Renal cortical epithelial cell (primary cell): ENCODE measurements at regions not wholly inside any gene's neighbourhood (a gene's known extent, or its start where the extent isn't known, plus 50 kb on each side); places are given as distances from the start of the nearest gene placed in this dataset.
A peak's percentile ranks its signal among the peaks of the same experiment; 100 is the strongest.

Source experiments
- DNase-seq: peaks from one replicate; pipeline ENCODE4 v3.0.0-alpha.2; 2011; ENCODE audit warnings: low read depth

GRCh38 chr2:20110876-20111275, 59.4 kb upstream of the LAPTM4A start:
- no peak for DNase-seq

DNA sequence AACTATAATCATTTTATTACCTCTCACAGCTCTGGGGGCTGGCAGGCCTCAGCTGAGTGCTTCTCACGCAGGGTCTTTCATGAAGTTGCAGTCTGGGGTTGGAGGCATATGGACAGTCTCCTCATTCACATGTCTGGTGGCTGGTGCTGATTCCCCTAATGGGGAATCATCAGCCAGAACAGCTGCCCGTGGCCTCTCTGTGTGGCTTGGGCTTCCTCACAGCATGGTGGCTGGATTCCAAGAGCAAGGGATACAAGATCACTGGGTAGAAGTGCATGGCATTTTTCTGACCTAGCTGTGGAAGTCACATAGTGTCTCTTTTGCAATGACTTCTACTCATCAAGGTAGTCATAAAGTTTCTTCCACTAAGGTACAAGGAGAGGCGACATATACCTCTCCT, 59.0 kb upstream of the LAPTM4A start:
- DNase-seq, result no peak

DNA sequence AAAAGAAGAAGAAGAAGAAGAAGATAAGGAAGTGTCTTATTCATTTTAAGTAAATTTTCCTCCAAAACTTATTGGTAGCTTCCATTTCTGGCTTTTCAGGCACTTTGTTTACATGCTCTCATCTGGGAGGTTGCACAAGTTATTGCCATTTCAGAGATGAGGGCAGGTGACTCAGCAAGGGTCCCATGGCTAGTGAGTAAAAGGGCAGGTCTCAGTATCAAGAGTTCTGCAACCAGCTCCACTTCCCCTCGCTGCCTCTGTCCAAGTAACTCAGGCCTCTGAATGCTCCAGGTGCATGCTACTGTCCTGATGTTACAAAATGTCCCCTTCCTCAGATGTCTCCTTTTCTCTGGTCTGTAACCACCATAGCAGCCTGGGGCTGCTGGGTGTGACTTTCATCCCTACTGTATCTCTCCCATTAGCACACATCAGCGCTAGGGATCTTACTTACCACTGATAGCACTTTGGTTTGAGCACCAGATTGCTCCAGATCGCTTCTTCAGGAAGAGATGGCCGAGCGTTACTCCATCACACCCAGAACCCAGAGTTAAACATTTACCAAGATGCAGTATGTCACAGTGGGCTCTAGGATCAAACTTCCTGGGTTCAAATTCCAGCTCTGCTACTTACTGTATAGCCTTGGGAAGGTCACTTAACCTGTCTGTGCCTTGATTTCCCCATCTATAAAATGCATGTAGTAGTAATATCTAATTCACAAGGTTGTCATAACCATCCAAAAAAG, 57.4 kb upstream of the LAPTM4A start:
- peak; percentile 91 for DNase-seq

DNA sequence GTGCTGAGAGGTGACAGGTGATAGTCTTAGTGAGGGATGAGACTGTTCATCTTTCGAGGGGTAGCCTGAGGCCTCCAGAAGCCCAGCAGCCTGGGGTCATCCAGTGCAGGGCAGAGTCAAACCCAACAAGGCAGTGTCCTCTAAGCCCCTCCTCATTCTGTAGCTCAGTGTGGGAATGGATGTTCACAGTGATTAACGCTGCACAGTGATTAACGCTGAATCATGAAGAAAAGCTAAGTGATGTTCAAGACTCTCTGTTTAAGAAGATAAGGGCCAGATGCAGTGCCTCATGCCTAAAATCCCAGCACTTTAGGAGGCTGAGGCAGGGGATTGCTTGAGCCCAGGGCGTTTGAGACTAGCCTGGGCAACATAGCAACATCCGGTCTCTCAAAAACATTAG, 56.3 kb upstream of the LAPTM4A start:
- no peak for DNase-seq

DNA sequence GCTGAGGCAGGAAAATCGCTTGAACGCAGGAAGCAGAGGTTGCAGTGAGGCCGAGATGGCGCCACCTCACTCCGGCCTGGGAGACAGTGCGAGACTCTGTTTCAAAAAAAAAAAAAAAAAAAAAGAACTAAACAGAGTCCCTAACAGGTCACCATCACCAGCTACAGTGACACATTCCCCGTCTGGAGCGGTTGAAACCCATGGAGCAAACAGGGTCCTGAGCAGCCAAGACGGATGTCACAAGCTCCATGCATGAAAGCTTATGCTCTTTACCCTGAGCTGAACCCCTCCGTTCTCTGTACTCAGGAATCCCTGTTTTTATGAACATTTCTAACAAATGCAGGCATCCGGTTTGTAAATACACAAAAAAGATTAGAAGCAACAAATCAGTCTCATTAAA, 55.9 kb upstream of the LAPTM4A start:
- no peak for DNase-seq

DNA sequence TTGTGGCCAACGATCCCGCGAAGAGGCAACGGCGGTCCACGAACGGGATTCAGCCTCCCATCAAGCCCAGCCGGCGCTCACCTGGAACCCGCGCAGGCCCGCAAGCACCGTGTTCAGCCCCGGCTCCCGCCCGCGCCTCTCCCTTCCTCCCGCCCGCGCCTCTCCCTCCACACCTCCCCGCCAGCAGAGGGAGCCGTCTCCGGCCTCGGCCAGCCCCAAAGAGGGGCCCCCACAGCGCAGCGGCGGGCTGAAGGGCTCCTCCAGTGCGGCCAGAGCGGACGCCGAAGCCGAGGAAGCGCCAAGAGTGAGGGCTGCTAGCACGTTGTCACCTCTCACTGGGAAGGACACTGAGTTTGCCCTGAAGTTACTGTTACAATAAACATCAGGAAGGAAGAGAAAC, 55.3 kb upstream of the LAPTM4A start:
- DNase-seq, result no peak

GRCh38 chr2:20104900-20105545, 53.6 kb upstream of the LAPTM4A start:
- DNase-seq, result peak; percentile 40

GRCh38 chr2:20103530-20103929, 52.1 kb upstream of the LAPTM4A start:
- peak; percentile 63 for DNase-seq
